DMS153 (cell line): ENCODE measurements at regions not wholly inside any gene's neighbourhood (a gene's known extent, or its start where the extent isn't known, plus 50 kb on each side); places are given as distances from the start of the nearest gene placed in this dataset.

Experiments used
- DNase-seq: peaks from one replicate; lab custom pipeline; 2025; lab: John Stamatoyannopoulos, UW

GRCh38 chr20:55783381-55783780, 221.9 kb downstream of the CBLN4 start:
- DNase-seq, result no peak

GRCh38 chr20:55782912-55783253, 222.4 kb downstream of the CBLN4 start:
- DNase-seq, result peak; percentile 1

- no peak for DNase-seq
Measured at GRCh38 chr20:55782224-55782911, 223.0 kb downstream of the CBLN4 start.

GRCh38 chr20:55778796-55779195, 226.5 kb downstream of the CBLN4 start:
- no peak for DNase-seq

- DNase-seq, result no peak
Measured at GRCh38 chr20:55777641-55778040, 227.7 kb downstream of the CBLN4 start.

- DNase-seq, result no peak
Measured at GRCh38 chr20:55776176-55776575, 229.1 kb downstream of the CBLN4 start.

- DNase-seq, result no peak
Measured at GRCh38 chr20:55774628-55775027, 230.7 kb downstream of the CBLN4 start.

- no peak for DNase-seq
Measured at GRCh38 chr20:55761797-55762196, 243.5 kb downstream of the CBLN4 start.

GRCh38 chr20:55761100-55761499, 244.2 kb downstream of the CBLN4 start:
- DNase-seq, result no peak

GRCh38 chr20:55760586-55760985, 244.7 kb downstream of the CBLN4 start:
- DNase-seq, result no peak

GRCh38 chr20:55755861-55756260, 249.5 kb downstream of the CBLN4 start:
- no peak for DNase-seq

GRCh38 chr20:55755411-55755810, 249.9 kb downstream of the CBLN4 start:
- no peak for DNase-seq

GRCh38 chr20:55746723-55747122, 258.6 kb downstream of the CBLN4 start:
- no peak for DNase-seq

GRCh38 chr20:55745840-55746239, 259.5 kb downstream of the CBLN4 start:
- no peak for DNase-seq

- DNase-seq, result no peak
Measured at GRCh38 chr20:55744896-55745295, 260.4 kb downstream of the CBLN4 start.

- no peak for DNase-seq
Measured at GRCh38 chr20:55741801-55742200, 263.5 kb downstream of the CBLN4 start.

- DNase-seq, result no peak
Measured at GRCh38 chr20:55740076-55740475, 265.2 kb downstream of the CBLN4 start.

- no peak for DNase-seq
Measured at GRCh38 chr20:55730321-55730720, 275.0 kb downstream of the CBLN4 start.

GRCh38 chr20:55714736-55715135, 290.6 kb downstream of the CBLN4 start:
- DNase-seq, result no peak

GRCh38 chr20:55714082-55714481, 291.2 kb downstream of the CBLN4 start:
- DNase-seq, result no peak

GRCh38 chr20:55704458-55704857, 300.9 kb downstream of the CBLN4 start:
- DNase-seq, result no peak

- DNase-seq, result no peak
Measured at GRCh38 chr20:55701467-55701866, 303.9 kb downstream of the CBLN4 start.

GRCh38 chr20:55696520-55696919, 308.8 kb downstream of the CBLN4 start:
- no peak for DNase-seq

- no peak for DNase-seq
Measured at GRCh38 chr20:55693641-55694040, 311.7 kb downstream of the CBLN4 start.

- DNase-seq, result no peak
Measured at GRCh38 chr20:55685841-55686240, 319.5 kb downstream of the CBLN4 start.
